ENCODE measurements at regions not wholly inside any gene's neighbourhood (a gene's known extent, or its start where the extent isn't known, plus 50 kb on each side); places are given as distances from the start of the nearest gene placed in this dataset.
"Not testable (repeated sequence)": the region's sequence is repeated elsewhere in the genome, so short reads cannot be mapped to it uniquely, and the experiment has no call there.

DNA sequence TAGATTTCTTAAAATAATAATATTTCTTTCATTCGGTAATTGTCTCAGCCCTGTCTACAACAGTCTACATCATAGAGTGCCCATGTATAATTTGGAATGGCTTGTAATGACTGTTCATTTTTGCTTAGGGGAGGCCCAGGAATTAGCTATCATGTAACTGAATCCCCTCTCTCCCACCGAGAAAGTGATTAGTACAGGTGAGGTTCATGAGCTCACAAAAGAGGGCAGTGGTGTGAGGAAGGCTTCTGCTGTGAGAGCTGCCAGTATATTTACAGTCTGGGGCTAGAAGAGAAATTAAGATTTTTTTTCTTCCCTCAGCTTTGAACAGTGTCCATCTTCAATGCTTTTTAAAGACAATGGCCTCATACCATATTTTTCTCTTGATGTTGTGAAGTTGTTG is 340.7 kb downstream of the ADGRL2 start:
- no peak for DNase-seq (ENCODE audit: low read depth)
- H3K4me3 ChIP-seq (ENCODE audit: low read depth, low read length) = no peak overlapping the region
- TF ChIP-seq CTCF (IDR thresholded peaks at IDR 0.05; ENCODE audit: low read depth, low read length, missing control alignments) = no peak

- no peak for TF ChIP-seq CTCF (IDR thresholded peaks at IDR 0.05; ENCODE audit: low read depth, low read length, missing control alignments)
- H3K4me3 ChIP-seq (ENCODE audit: low read depth, low read length) = no peak overlapping the region
- no peak for DNase-seq (ENCODE audit: low read depth)
Measured at GRCh38 chr1:82139751-82140468, 339.2 kb downstream of the ADGRL2 start.

- DNase-seq (ENCODE audit: low read depth); H3K4me3 ChIP-seq (ENCODE audit: low read depth, low read length): not testable (repeated sequence)
Measured at GRCh38 chr1:82136351-82136750, 335.6 kb downstream of the ADGRL2 start.

DNA sequence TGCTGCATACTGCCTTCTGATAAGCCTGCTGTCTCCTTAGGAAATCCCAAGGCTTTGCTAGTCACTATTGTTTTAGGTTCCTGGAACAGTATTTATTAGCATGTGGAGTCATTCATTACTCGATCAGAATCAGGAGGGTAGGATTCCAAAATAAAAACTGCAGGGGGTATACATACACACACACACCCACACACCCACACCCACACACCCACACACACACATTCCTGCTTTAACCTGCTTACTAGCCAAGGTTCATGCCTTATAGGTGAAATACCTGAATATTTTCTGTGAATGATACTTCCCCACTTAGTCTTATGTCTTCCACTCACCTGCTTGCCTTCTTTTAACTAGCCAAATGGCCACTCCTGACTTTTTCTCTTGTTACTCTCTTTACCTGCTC is 325.1 kb downstream of the ADGRL2 start:
- no peak overlapping the region for H3K4me3 ChIP-seq (ENCODE audit: low read depth, low read length)
- no peak for DNase-seq (ENCODE audit: low read depth)
- no peak for TF ChIP-seq CTCF (IDR thresholded peaks at IDR 0.05; ENCODE audit: low read depth, low read length, missing control alignments)

- DNase-seq (ENCODE audit: low read depth) = no peak
- no peak overlapping the region for H3K4me3 ChIP-seq (ENCODE audit: low read depth, low read length)
- TF ChIP-seq CTCF (IDR thresholded peaks at IDR 0.05; ENCODE audit: low read depth, low read length, missing control alignments) = no peak
Measured at GRCh38 chr1:82125119-82125518, 324.4 kb downstream of the ADGRL2 start.

DNA sequence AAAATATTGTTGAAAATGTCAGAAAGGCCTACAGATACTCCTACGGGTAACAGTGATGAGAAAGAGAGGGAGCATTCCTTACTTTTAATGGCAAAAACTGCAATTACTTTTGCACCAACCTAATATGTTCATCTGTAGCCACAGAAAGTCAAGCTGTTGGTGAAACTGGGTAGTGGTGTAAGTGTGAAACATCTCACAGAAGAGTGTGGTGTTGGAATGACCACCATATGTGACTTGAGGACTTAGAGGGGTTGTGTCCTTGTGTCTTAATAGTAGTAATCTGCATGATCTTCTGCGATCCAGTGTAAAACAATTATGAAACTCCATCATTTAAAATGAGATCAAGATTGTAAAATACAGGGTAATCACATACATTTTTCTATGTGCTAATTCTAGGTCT is 320.7 kb downstream of the ADGRL2 start:
- no peak overlapping the region for H3K4me3 ChIP-seq (ENCODE audit: low read depth, low read length)
- DNase-seq (ENCODE audit: low read depth) = no peak
- no peak for TF ChIP-seq CTCF (IDR thresholded peaks at IDR 0.05; ENCODE audit: low read depth, low read length, missing control alignments)

- no peak for TF ChIP-seq CTCF (IDR thresholded peaks at IDR 0.05; ENCODE audit: low read depth, low read length, missing control alignments)
Measured at GRCh38 chr1:82116105-82116504, 315.4 kb downstream of the ADGRL2 start.

More at GRCh38 chr1:82116105-82116504, 315.4 kb downstream of the ADGRL2 start:
- H3K4me3 ChIP-seq (ENCODE audit: low read depth, low read length) = no peak overlapping the region
- no peak for DNase-seq (ENCODE audit: low read depth)

All from GM12864 (cell line).